HT-29 (cell line): ENCODE measurements at regions not wholly inside any gene's neighbourhood (a gene's known extent, or its start where the extent isn't known, plus 50 kb on each side); places are given as distances from the start of the nearest gene placed in this dataset.
"Not testable (repeated sequence)": the region's sequence is repeated elsewhere in the genome, so short reads cannot be mapped to it uniquely, and the experiment has no call there.

Source experiments
- DNase-seq: peaks from one replicate; pipeline ENCODE4 v3.0.0-alpha.2; 2015; ENCODE audit warnings: low spot score

DNA sequence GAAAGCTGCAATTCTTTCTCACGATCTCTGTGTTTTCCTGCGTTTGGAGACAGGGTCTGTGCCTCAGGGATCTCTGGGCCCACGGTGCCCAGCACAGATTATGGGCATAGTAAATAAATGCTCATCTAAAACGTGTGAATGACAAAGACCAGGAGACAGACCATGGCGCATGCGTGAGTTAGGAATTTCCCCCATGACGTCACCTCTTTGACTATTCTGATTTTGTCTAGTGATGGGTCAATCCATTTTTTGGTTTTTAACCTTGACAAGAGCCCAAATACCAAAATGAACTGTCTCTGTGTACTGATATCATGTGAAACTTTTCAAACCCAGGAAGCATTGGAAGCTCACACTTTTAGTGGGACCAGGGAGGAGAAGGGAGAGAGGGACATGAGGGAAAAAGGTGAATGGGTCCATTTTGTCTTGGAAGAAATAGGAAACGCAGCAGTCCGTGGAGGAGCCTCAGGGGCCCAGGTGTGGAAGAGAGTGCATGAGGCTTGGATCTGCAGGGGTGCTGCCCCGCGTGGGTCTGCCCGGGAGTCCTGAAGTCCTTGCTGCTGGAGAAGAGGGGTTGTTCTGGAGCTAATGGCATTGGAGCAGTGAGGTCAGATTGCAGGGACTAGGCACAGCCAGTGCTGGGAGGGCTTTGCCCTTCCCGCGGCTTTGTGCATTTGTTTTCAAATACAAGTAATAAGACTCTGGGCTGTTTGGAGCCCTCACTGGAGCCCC lies 172.2 kb downstream of the ASB1 start:
- DNase-seq = no peak

- DNase-seq = no peak
These were observed 173.1 kb downstream of the ASB1 start for GRCh38 chr2:238599549-238600505.

DNA sequence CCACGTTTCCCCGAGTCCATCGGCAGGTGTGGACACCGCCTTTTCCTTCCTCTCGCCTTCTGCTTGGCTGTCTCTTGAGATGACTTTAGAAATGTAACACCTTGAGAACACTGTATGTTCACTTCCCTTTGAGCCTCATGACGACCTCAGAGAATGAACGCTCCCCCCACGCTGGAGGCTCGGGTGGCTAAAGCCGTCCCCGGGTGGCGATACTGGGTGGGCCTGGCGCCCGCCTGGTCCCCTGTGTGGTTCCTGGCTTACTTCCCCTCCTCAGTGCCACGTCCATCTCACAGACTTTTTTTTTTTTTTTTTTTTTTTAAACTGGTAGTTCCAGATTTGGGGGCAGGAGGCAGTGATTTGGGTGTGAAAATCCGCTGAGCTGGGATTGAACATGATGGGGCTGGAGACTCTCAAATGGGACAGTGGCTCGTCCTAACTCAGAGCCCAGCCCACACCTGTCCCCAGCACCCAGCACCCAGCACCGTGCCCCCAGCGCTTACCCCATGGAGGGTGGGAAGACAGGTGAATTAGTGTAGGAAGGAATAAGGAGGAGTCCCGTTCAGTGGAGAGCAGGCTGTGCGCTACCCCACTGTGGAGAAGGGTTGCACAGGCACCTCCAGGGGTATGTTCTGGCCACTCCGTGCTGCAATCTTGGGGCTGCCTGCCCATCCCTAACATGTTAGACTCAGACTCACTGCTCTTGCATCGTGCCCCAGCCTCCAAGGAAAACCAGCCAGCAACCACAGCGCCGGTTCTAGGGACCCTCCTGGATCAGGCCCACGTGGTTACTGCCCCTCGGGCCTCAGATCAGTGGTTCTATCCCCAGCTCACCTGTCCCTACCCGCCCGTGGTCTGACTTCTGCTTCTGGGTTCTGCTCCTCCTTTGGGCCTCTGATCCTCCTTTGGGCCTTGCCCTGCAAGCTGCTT lies 174.0 kb downstream of the ASB1 start:
- DNase-seq = no peak

- DNase-seq = no peak
These were observed 174.9 kb downstream of the ASB1 start for GRCh38 chr2:238601433-238602222.

DNA sequence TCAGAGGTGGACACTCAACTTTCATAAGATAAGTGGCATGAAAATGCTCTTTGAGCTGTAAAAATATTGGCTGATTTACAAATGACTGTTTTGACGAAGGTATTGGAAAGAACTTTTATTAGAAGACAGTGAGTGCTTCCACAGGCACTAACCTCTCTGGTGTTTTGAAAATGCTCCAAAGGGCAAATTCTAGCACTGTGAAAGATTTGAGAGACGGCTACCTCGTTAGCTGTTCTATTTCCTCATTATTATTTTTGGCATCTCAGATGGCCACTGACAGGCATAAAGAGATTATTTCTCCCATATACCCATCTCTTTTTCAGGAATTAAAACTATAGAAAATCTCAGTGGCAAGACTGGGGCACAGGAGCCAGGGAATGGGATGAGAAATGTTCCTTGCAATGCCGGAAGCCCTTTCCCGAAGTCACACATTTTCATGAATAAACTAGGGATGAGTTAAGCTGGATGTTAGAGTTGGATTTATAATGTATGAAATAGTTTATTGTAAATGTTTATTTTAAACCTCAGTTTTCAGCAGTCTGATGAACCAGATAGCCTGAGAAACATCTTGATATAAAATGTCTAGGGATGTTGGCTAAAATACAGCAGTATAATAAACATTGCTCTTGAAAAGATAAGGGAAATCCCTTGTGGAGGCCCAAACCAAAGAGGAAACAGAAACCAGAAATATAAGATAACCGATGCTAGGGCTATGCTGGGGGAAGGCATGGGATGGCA lies 175.7 kb downstream of the ASB1 start:
- DNase-seq = no peak

DNA sequence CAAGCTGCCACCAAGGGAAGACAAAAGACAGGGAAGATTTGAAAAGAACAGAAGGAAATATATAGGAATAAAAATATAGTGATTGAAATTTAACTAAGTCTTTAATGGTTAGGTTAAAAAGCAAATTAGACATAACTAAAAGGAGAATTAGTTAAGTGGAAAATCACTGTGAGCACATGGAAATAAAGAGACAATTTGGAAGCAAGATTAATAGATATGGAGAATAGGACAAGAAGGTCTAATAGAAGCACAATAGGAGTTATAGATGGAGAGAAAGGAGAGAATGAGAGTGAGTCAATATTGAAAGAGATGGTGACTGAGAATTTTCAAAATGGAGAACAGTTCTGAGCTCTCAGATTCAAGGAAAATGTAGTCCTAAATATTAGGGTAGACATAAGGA lies 176.9 kb downstream of the ASB1 start:
- no peak for DNase-seq

DNA sequence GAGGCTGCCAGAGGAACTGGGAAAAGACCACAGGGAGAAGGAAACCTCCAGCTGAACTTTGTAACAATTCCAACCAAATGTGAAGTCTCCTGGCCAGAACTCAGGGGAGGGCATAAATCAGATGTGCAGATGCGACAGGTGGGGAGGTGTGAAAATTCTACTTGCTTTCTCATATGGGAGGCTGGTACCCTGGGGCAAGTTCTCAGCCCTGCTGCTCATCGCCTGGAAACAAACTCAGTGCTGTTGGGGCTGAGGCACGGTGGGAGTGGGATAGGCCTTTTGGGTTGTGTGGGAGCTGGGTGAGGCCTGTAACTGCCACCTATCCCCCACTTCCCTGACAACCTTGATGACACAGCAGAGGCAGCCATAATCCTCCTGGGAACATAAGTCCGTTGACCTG lies 179.6 kb downstream of the ASB1 start:
- no peak for DNase-seq

GRCh38 chr2:238613610-238614009 lies 186.9 kb downstream of the ASB1 start:
- DNase-seq = no peak

GRCh38 chr2:238614376-238614775 lies 187.6 kb downstream of the ASB1 start:
- DNase-seq = no peak

GRCh38 chr2:238615187-238615586 lies 188.5 kb downstream of the ASB1 start:
- no peak for DNase-seq

DNA sequence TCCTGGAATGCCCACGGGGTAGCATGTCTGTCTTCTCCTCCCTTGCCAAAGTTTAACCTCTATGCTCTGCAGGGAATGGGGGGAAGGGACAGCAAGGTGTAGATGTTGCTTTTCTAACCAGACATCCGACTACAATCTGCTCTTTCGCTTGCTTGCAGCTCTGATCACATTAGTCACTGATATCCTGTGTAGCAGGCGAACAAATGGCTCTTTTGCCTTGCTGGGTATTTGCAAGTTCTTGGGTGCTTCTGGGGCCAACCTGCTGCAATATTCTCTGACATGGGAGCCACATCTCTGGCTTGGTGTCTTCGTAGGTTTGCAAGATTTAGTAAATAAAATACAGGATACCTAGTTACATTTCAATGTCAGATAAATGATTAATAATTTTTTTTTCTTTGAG lies 190.0 kb downstream of the ASB1 start:
- DNase-seq = no peak

GRCh38 chr2:238618494-238619283 lies 192.0 kb downstream of the ASB1 start:
- DNase-seq = not testable (repeated sequence)

- no peak for DNase-seq
These were observed 201.2 kb downstream of the ASB1 start for GRCh38 chr2:238627899-238628298.

DNA sequence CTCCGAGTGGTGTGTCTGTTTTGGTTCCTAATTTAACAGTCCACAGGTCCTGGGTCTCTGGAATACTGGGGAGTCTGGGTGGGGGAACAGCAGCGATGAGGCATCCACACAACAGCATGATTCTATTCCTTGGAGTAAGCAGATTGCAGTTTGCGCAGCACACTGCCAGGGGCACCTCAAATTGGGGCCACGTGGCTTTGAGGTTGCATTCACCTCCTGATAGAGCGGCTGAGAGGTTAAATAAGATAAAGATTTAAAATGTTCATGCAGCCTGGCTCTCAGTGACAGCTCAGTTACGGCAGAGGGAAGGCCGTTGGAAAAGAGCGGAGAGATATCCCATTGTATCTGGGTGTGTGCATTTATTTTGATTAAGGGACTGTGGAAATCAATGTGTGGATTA lies 202.3 kb downstream of the ASB1 start:
- no peak for DNase-seq

- DNase-seq = no peak
These were observed 204.9 kb downstream of the ASB1 start for GRCh38 chr2:238631491-238632180.

- DNase-seq = no peak
These were observed 205.7 kb downstream of the ASB1 start for GRCh38 chr2:238632181-238633060.

GRCh38 chr2:238633426-238634328 lies 206.9 kb downstream of the ASB1 start:
- DNase-seq = no peak
